ENCODE measurements at regions not wholly inside any gene's neighbourhood (a gene's known extent, or its start where the extent isn't known, plus 50 kb on each side); places are given as distances from the start of the nearest gene placed in this dataset.

- Histone ChIP-seq H3K9me3 (no peaks in the 10 kb centered on the region), H3K4me1 (no peaks in the 10 kb centered on the region), H3K4me3 (no peak overlapping the region), H3K36me3 (no peaks in the 10 kb centered on the region), H3K27ac (replicated peaks in 1 of 4) (no peak overlapping the region), H3K27me3 (no peaks in the 10 kb centered on the region)
- intact Hi-C loops (cut with DNase I): no loop called here
- WGBS: 68% methylated on average over 1 of the region's 1 CpG
- no peak for DNase-seq (ENCODE audit: extremely low spot score)
- TF ChIP-seq POLR2A (IDR thresholded peaks at IDR 0.05; ENCODE audit: low read depth) (no peak), CTCF (IDR thresholded peaks at IDR 0.05) (no peak), POLR2AphosphoS5 (IDR thresholded peaks at IDR 0.05) (no peak), EP300 (IDR thresholded peaks at IDR 0.05) (no peak)
Observed at GRCh38 chr17:70687421-70687820, 518.1 kb downstream of the KCNJ2 start.

- Histone ChIP-seq H3K4me1 (no peaks in the 10 kb centered on the region), H3K9me3 (no peaks in the 10 kb centered on the region), H3K27ac (replicated peaks in 1 of 4) (no peak overlapping the region), H3K36me3 (no peaks in the 10 kb centered on the region), H3K4me3 (no peak overlapping the region), H3K27me3 (no peaks in the 10 kb centered on the region)
- intact Hi-C loops (cut with DNase I): no loop called here
- WGBS: 72% methylated on average over 2 of the region's 2 CpGs
- TF ChIP-seq EP300 (IDR thresholded peaks at IDR 0.05) (no peak), POLR2AphosphoS5 (IDR thresholded peaks at IDR 0.05) (no peak), POLR2A (IDR thresholded peaks at IDR 0.05; ENCODE audit: low read depth) (no peak), CTCF (IDR thresholded peaks at IDR 0.05) (no peak)
- no peak for DNase-seq (ENCODE audit: extremely low spot score)
Observed at GRCh38 chr17:70691150-70691549, 521.8 kb downstream of the KCNJ2 start.

- Histone ChIP-seq H3K36me3 (no peaks in the 10 kb centered on the region), H3K27ac (replicated peaks in 1 of 4) (no peak overlapping the region), H3K4me3 (no peak overlapping the region), H3K9me3 (no peaks in the 10 kb centered on the region), H3K27me3 (no peaks in the 10 kb centered on the region), H3K4me1 (no peaks in the 10 kb centered on the region)
- 83% methylated on average over 2 of the region's 2 CpGs for WGBS
- intact Hi-C loops (cut with DNase I): no loop called here
- TF ChIP-seq POLR2A (IDR thresholded peaks at IDR 0.05; ENCODE audit: low read depth) (no peak), POLR2AphosphoS5 (IDR thresholded peaks at IDR 0.05) (no peak), EP300 (IDR thresholded peaks at IDR 0.05) (no peak), CTCF (IDR thresholded peaks at IDR 0.05) (no peak)
- no peak for DNase-seq (ENCODE audit: extremely low spot score)
Observed at GRCh38 chr17:70699408-70699807, 530.1 kb downstream of the KCNJ2 start.

GRCh38 chr17:70702683-70703255, 533.4 kb downstream of the KCNJ2 start:
- H3K27ac ChIP-seq (replicated peaks in 1 of 4): no peak overlapping the region
- H3K36me3 ChIP-seq: no peaks in the 10 kb centered on the region
- H3K9me3 ChIP-seq: no peaks in the 10 kb centered on the region
- no peak for DNase-seq (ENCODE audit: extremely low spot score)
- TF ChIP-seq CTCF (IDR thresholded peaks at IDR 0.05): no peak
- TF ChIP-seq POLR2AphosphoS5 (IDR thresholded peaks at IDR 0.05): no peak
- no peak for TF ChIP-seq EP300 (IDR thresholded peaks at IDR 0.05)
- no peak for TF ChIP-seq POLR2A (IDR thresholded peaks at IDR 0.05; ENCODE audit: low read depth)
- no peaks in the 10 kb centered on the region for H3K4me1 ChIP-seq
- no peaks in the 10 kb centered on the region for H3K27me3 ChIP-seq
- H3K4me3 ChIP-seq: no peak overlapping the region
- WGBS: 62% methylated on average over 3 of the region's 3 CpGs
- intact Hi-C loops (cut with DNase I): no loop called here

- Histone ChIP-seq H3K36me3 (no peaks in the 10 kb centered on the region), H3K4me1 (peaks cover 0 to 9% (median 6%) of the 10 kb centered on the region in 4 donors), H3K4me3 (peak overlapping the region in 1 of 4 donors; percentile 10), H3K27me3 (no peaks in the 10 kb centered on the region), H3K27ac (replicated peaks in 1 of 4) (no peak overlapping the region), H3K9me3 (no peaks in the 10 kb centered on the region)
- 31% methylated on average over 7 of the region's 7 CpGs for WGBS
- intact Hi-C loops (cut with DNase I): no loop called here
- TF ChIP-seq POLR2AphosphoS5 (IDR thresholded peaks at IDR 0.05) (no peak), CTCF (IDR thresholded peaks at IDR 0.05) (no peak), POLR2A (IDR thresholded peaks at IDR 0.05; ENCODE audit: low read depth) (no peak), EP300 (IDR thresholded peaks at IDR 0.05) (no peak)
- DNase-seq (ENCODE audit: extremely low spot score): no peak
Observed at GRCh38 chr17:70709596-70709995, 540.3 kb downstream of the KCNJ2 start.
